ENCODE measurements at regions not wholly inside any gene's neighbourhood (a gene's known extent, or its start where the extent isn't known, plus 50 kb on each side); places are given as distances from the start of the nearest gene placed in this dataset.

GRCh38 chr1:98502937-98503336 lies 158.6 kb upstream of the SNX7 start:
- TF ChIP-seq, protein P1, sequence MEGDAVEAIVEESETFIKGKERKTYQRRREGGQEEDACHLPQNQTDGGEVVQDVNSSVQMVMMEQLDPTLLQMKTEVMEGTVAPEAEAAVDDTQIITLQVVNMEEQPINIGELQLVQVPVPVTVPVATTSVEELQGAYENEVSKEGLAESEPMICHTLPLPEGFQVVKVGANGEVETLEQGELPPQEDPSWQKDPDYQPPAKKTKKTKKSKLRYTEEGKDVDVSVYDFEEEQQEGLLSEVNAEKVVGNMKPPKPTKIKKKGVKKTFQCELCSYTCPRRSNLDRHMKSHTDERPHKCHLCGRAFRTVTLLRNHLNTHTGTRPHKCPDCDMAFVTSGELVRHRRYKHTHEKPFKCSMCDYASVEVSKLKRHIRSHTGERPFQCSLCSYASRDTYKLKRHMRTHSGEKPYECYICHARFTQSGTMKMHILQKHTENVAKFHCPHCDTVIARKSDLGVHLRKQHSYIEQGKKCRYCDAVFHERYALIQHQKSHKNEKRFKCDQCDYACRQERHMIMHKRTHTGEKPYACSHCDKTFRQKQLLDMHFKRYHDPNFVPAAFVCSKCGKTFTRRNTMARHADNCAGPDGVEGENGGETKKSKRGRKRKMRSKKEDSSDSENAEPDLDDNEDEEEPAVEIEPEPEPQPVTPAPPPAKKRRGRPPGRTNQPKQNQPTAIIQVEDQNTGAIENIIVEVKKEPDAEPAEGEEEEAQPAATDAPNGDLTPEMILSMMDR (IDR thresholded peaks at IDR 0.05): no peak
- TF ChIP-seq POLR2A (IDR thresholded peaks at IDR 0.05): no peak
